Liver (tissue), 8 donors: ENCODE measurements at regions not wholly inside any gene's neighbourhood (a gene's known extent, or its start where the extent isn't known, plus 50 kb on each side); places are given as distances from the start of the nearest gene placed in this dataset.

ENCODE experiments used
- DNase-seq: peaks from one replicate; pipeline ENCODE4 v3.0.0-alpha.2; 2017; ENCODE audit warnings: low spot score
- H3K27ac ChIP-seq, 2 donors: one replicate each; pipeline ENCODE4 v1.7.0; 2013; ENCODE audit warnings: inconsistent platforms in 2 of 2, low read length in 2 of 2, control low read depth in 1 of 2, low read depth in 1 of 2, mild to moderate bottlenecking in 1 of 2
- H3K27me3 ChIP-seq, 4 donors: one replicate each; pipeline versions ENCODE4 v1.6.1 to v1.7.0; 2013; ENCODE audit warnings: low read length in 3 of 4, inconsistent platforms in 1 of 4, mild to moderate bottlenecking in 1 of 4, moderate library complexity in 1 of 4; ENCODE audit not compliant: control insufficient read depth in 4 of 4, insufficient read depth in 4 of 4
- H3K36me3 ChIP-seq, 4 donors: one replicate each; pipeline versions ENCODE4 v1.6.1 to v1.7.0; 2013; ENCODE audit warnings: low read length in 3 of 4, mild to moderate bottlenecking in 3 of 4, low read depth in 1 of 4, moderate library complexity in 1 of 4; ENCODE audit not compliant: control insufficient read depth in 4 of 4, insufficient read depth in 3 of 4
- H3K4me1 ChIP-seq, 4 donors: one replicate each; pipeline versions ENCODE4 v1.6.1 to v1.7.0; 2013; ENCODE audit warnings: low read length in 3 of 4, mild to moderate bottlenecking in 3 of 4, moderate library complexity in 1 of 4; ENCODE audit not compliant: control insufficient read depth in 4 of 4, insufficient read depth in 4 of 4
- H3K4me3 ChIP-seq, 3 donors: one replicate each; pipeline versions ENCODE4 v1.6.1 to v1.7.0; 2013; ENCODE audit warnings: low read length in 3 of 3, control low read depth in 1 of 3, low read depth in 1 of 3, mild to moderate bottlenecking in 1 of 3
- H3K9ac ChIP-seq, 2 donors: one replicate each; pipeline ENCODE4 v1.7.0; 2013; ENCODE audit warnings: low read length in 2 of 2, mild to moderate bottlenecking in 2 of 2, moderate library complexity in 2 of 2, control low read depth in 1 of 2, low read depth in 1 of 2
- H3K9me3 ChIP-seq, 4 donors: one replicate each; pipeline versions ENCODE4 v1.6.1 to v1.7.0; 2013; ENCODE audit warnings: low read length in 3 of 4; ENCODE audit not compliant: control insufficient read depth in 4 of 4
- FOXA1 ChIP-seq: IDR thresholded peaks from 2 replicates; pipeline ENCODE4 v1.6.1; 2016; ENCODE audit warnings: antibody characterized with exemption
- FOXA2 ChIP-seq: IDR thresholded peaks from 2 replicates; pipeline ENCODE4 v1.6.1; 2016; ENCODE audit warnings: antibody characterized with exemption
- GABPA ChIP-seq, 2 donors: IDR thresholded peaks in 1 of 2; conservative IDR thresholded peaks in 1 of 2; 2 replicates each; pipeline ENCODE4 v1.6.1; 2016; ENCODE audit warnings: antibody characterized with exemption in 2 of 2, mild to moderate bottlenecking in 1 of 2, moderate library complexity in 1 of 2
- HNF4A ChIP-seq, 2 donors: conservative IDR thresholded peaks; 2 replicates each; pipeline ENCODE4 v1.6.1; 2016; ENCODE audit warnings: antibody characterized with exemption in 2 of 2, mild to moderate bottlenecking in 2 of 2
- HNF4G ChIP-seq: IDR thresholded peaks from 2 replicates; pipeline ENCODE4 v1.6.1; 2016; ENCODE audit warnings: antibody characterized with exemption
- JUND ChIP-seq, 2 donors: IDR thresholded peaks; 2 replicates each; pipeline ENCODE4 v1.6.1; 2016; ENCODE audit warnings: antibody characterized with exemption in 2 of 2
- RAD21 ChIP-seq, 2 donors: IDR thresholded peaks; 2 replicates each; pipeline ENCODE4 v1.6.1; 2016; ENCODE audit warnings: antibody characterized with exemption in 2 of 2, mild to moderate bottlenecking in 2 of 2
- RXRA ChIP-seq, 2 donors: IDR thresholded peaks; 2 replicates each; pipeline ENCODE4 v1.6.1; 2017 to 2018; ENCODE audit warnings: antibody characterized with exemption in 2 of 2, mild to moderate bottlenecking in 1 of 2
- SP1 ChIP-seq: IDR thresholded peaks from 2 replicates; pipeline ENCODE4 v1.6.1; 2018; ENCODE audit warnings: antibody characterized with exemption, mild to moderate bottlenecking
- TAF1 ChIP-seq: conservative IDR thresholded peaks from 2 replicates; pipeline ENCODE4 v1.6.1; 2016; ENCODE audit warnings: antibody characterized with exemption, mild to moderate bottlenecking
- YY1 ChIP-seq: IDR thresholded peaks from 2 replicates; pipeline ENCODE4 v1.6.1; 2016; ENCODE audit warnings: antibody characterized with exemption, mild to moderate bottlenecking
- WGBS: extraction: QIAGEN DNeasy Blood & Tissue Kit; methylation state at CpG from one replicate; pipeline ENCODE4 v1.1.7; 2013; 5-methylcytosine and 5-hydroxymethylcytosine counted together
- TF ChIP-seq, protein P1 (sequence below): IDR thresholded peaks from 2 replicates; pipeline ENCODE4 v1.6.1; 2016; ENCODE audit warnings: antibody characterized with exemption
- TF ChIP-seq, protein P2 (sequence below): fragments of 150-350 bp; IDR thresholded peaks from 2 replicates; pipeline ENCODE4 v1.5.1; 2017; ENCODE audit warnings: improper control_type of control experiment, low read depth, low read length; ENCODE audit not compliant: missing input control
- TF ChIP-seq, protein P3 (sequence below): IDR thresholded peaks from 2 replicates; pipeline ENCODE4 v1.6.1; 2016; ENCODE audit warnings: antibody characterized with exemption, mild to moderate bottlenecking
- TF ChIP-seq, protein P4 (sequence below): IDR thresholded peaks from 2 replicates; pipeline ENCODE4 v1.6.1; 2016; ENCODE audit warnings: antibody characterized with exemption
- donor health status: healthy.
- donor health status: healthy.
- donor health status: healthy.
- donor health status: healthy.
- donor health status: healthy.

DNA sequence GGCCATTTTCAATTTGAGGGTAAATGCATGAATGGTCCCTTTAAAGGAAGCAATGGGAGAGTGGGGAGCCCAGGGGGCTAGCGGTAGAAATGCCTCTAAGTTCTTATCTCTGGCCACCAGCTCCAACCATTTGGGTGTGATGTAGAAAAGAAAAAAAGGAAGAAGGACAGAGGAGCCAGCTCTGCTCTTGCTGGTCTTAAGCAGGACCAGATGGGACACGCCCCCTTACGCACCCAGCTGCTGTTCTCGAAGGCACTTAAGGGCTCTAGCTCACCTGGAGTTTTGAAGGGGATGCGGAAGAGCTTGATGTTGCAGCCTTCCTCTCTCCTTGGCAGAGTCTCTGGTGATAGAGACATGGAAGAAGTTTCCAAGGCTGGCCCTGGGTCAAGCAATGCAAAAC is 59.5 kb upstream of the RNF144B start:
- H3K4me3 ChIP-seq: no peak overlapping the region
- H3K9ac ChIP-seq: no peak overlapping the region
- DNase-seq: peak; percentile 36
- TF ChIP-seq GABPA (IDR thresholded peaks at IDR 0.05 in 1 of 2, conservative IDR thresholded peaks at IDR 0.05 in 1 of 2): no peak
- TF ChIP-seq, protein P1, sequence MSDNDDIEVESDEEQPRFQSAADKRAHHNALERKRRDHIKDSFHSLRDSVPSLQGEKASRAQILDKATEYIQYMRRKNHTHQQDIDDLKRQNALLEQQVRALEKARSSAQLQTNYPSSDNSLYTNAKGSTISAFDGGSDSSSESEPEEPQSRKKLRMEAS: no peak
- no peak for TF ChIP-seq JUND (IDR thresholded peaks at IDR 0.05)
- no peak for TF ChIP-seq HNF4G
- no peak for TF ChIP-seq RAD21 (IDR thresholded peaks at IDR 0.05)
- TF ChIP-seq, protein P2, sequence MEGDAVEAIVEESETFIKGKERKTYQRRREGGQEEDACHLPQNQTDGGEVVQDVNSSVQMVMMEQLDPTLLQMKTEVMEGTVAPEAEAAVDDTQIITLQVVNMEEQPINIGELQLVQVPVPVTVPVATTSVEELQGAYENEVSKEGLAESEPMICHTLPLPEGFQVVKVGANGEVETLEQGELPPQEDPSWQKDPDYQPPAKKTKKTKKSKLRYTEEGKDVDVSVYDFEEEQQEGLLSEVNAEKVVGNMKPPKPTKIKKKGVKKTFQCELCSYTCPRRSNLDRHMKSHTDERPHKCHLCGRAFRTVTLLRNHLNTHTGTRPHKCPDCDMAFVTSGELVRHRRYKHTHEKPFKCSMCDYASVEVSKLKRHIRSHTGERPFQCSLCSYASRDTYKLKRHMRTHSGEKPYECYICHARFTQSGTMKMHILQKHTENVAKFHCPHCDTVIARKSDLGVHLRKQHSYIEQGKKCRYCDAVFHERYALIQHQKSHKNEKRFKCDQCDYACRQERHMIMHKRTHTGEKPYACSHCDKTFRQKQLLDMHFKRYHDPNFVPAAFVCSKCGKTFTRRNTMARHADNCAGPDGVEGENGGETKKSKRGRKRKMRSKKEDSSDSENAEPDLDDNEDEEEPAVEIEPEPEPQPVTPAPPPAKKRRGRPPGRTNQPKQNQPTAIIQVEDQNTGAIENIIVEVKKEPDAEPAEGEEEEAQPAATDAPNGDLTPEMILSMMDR: no peak
- no peak for TF ChIP-seq SP1
- TF ChIP-seq TAF1: no peak
- TF ChIP-seq, protein P3, sequence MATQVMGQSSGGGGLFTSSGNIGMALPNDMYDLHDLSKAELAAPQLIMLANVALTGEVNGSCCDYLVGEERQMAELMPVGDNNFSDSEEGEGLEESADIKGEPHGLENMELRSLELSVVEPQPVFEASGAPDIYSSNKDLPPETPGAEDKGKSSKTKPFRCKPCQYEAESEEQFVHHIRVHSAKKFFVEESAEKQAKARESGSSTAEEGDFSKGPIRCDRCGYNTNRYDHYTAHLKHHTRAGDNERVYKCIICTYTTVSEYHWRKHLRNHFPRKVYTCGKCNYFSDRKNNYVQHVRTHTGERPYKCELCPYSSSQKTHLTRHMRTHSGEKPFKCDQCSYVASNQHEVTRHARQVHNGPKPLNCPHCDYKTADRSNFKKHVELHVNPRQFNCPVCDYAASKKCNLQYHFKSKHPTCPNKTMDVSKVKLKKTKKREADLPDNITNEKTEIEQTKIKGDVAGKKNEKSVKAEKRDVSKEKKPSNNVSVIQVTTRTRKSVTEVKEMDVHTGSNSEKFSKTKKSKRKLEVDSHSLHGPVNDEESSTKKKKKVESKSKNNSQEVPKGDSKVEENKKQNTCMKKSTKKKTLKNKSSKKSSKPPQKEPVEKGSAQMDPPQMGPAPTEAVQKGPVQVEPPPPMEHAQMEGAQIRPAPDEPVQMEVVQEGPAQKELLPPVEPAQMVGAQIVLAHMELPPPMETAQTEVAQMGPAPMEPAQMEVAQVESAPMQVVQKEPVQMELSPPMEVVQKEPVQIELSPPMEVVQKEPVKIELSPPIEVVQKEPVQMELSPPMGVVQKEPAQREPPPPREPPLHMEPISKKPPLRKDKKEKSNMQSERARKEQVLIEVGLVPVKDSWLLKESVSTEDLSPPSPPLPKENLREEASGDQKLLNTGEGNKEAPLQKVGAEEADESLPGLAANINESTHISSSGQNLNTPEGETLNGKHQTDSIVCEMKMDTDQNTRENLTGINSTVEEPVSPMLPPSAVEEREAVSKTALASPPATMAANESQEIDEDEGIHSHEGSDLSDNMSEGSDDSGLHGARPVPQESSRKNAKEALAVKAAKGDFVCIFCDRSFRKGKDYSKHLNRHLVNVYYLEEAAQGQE: no peak
- no peak for TF ChIP-seq FOXA2
- WGBS: 87% methylated on average over 5 of the region's 5 CpGs
- no peaks in the 10 kb centered on the region for H3K9me3 ChIP-seq
- H3K4me1 ChIP-seq: peaks cover 0 to 16% (median 9%) of the 10 kb centered on the region in 4 donors
- H3K36me3 ChIP-seq: no peaks in the 10 kb centered on the region
- no peaks in the 10 kb centered on the region for H3K27me3 ChIP-seq
- peak overlapping the region; percentile 35 to 42 for H3K27ac ChIP-seq

DNA sequence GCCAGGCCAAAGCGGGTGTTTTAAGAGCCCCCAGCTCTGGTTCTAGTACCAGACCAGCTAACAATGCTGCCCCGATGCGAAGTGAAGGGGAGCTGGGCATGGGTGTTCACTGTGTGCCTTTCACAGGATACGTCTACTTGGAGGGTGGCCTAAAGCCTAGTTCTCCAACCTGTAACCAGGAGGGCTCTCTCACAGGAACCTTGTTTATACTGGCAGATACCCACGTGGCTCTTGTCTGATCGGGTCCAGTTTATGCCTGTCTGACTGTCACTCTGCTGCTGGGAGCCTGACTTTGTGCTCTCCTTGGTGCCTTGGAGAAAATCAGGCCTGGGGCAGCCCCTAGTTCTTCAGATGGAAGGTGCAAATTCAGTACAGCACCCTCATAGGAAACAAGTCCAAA is 60.2 kb upstream of the RNF144B start:
- no peak overlapping the region for H3K9ac ChIP-seq
- no peak for DNase-seq
- no peaks in the 10 kb centered on the region for H3K36me3 ChIP-seq
- no peaks in the 10 kb centered on the region for H3K27me3 ChIP-seq
- TF ChIP-seq, protein P4, sequence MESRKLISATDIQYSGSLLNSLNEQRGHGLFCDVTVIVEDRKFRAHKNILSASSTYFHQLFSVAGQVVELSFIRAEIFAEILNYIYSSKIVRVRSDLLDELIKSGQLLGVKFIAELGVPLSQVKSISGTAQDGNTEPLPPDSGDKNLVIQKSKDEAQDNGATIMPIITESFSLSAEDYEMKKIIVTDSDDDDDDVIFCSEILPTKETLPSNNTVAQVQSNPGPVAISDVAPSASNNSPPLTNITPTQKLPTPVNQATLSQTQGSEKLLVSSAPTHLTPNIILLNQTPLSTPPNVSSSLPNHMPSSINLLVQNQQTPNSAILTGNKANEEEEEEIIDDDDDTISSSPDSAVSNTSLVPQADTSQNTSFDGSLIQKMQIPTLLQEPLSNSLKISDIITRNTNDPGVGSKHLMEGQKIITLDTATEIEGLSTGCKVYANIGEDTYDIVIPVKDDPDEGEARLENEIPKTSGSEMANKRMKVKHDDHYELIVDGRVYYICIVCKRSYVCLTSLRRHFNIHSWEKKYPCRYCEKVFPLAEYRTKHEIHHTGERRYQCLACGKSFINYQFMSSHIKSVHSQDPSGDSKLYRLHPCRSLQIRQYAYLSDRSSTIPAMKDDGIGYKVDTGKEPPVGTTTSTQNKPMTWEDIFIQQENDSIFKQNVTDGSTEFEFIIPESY: no peak
- TF ChIP-seq HNF4G (no peak), HNF4A (conservative IDR thresholded peaks at IDR 0.05) (no peak), TAF1 (no peak), RXRA (IDR thresholded peaks at IDR 0.05) (no peak), YY1 (no peak), RAD21 (IDR thresholded peaks at IDR 0.05) (no peak), FOXA1 (no peak)
- no peaks in the 10 kb centered on the region for H3K9me3 ChIP-seq
- 54% methylated on average over 6 of the region's 6 CpGs for WGBS
- no peak overlapping the region for H3K27ac ChIP-seq
- H3K4me3 ChIP-seq: no peak overlapping the region
- peaks cover 0 to 16% (median 9%) of the 10 kb centered on the region in 4 donors for H3K4me1 ChIP-seq
